ENCODE measurements at regions not wholly inside any gene's neighbourhood (a gene's known extent, or its start where the extent isn't known, plus 50 kb on each side); places are given as distances from the start of the nearest gene placed in this dataset.

- no peak for DNase-seq
These were observed 277.5 kb upstream of the MYOCD start for GRCh38 chr17:12388226-12388625.

- DNase-seq = no peak
These were observed 276.3 kb upstream of the MYOCD start for GRCh38 chr17:12389421-12389820.

DNA sequence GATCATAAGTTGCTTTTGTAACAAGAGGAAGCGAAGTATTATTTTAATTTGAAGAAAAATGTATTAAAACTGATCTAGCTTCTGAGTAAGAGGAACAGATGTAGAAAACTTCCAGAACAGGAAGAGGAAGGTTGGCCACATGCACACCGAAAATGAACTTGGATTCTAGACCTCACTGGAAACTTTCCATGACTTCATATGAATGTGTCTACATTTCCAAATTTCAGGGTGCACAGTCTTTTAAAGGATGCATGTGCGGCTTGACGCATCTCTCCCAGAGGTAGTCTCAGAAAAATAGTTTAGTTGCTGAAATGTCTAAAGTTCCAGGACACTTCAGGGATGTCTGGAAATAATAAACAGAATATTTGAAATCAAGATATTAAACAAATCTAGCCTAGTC lies 275.1 kb upstream of the MYOCD start:
- no peak for DNase-seq

DNA sequence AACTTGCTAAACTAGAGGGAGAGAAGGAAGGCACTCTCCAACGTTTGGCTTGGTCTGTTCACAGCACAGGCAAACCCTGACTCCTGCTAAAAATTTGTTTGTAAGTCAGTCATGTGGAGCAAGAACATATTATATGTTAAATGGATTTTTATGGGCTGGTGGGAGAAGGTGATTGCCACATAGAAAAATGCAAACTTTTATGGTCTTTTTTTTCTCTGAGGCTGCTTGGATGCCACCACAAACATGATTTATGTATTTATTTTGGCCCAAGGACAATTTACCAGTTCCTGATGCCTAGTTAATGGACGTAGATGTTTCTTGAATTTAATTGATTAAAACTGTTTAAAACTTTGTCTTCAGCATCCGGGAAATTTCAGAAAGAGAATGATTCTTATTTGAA lies 274.2 kb upstream of the MYOCD start:
- no peak for DNase-seq

- no peak for DNase-seq
These were observed 269.8 kb upstream of the MYOCD start for GRCh38 chr17:12395733-12396354.

DNA sequence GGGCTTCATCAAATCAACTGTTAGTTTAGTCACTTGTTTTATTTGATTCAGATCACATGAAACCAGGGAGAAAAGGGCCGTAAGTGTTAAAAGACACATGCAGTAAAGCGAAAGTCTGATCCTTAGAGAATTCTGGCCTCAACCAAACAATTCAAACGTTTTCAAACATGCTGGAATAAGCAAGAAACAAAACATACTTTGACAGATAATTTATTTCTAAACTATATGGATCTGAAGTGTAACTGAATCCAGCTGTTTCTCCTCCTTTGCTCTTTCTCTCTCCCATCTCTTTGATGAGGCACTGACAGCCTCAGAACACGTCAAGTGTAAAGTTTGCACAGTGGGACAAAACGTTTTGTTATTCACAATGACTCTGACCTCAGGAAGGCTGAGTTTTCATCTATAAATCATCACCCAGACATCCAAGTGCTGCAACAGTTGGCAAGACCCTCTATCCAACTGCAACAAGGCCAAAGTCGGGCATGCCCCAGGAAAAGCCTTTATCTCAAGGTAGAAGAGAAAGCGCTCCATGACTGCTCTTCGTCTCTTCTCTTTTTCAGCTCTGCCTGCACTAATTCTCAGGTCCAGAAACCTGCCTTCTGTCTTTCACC lies 267.1 kb upstream of the MYOCD start:
- DNase-seq = no peak

DNA sequence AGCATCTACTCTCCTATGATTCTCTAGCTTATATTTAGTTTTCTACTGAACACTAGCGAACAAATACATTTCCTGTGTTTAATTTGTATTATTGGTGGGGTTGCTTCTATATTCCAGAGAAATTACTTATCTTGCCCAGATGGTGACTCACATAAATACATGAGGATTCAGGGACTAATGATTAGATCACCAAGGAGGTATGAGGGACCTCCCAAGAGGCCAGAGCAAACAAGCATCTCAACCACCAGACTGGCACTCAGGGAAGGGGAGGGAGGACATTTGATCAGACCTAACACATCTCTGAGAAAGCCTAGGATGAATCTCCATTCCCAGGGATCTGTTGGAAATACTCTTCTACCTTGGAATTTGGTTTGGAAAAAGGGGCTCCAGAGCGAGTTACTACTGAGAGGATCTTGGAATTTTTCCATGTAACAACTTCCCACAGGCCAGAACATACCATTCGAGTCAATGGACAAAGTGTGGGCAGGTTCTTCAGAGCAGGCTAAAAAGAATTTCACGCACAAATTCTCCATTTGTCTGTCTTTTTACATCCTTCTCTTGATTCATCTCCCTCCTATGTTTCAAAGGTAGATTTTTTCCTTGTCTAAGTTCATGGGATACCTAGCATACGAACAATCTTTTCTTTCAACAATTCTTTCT lies 262.6 kb upstream of the MYOCD start:
- DNase-seq = no peak

DNA sequence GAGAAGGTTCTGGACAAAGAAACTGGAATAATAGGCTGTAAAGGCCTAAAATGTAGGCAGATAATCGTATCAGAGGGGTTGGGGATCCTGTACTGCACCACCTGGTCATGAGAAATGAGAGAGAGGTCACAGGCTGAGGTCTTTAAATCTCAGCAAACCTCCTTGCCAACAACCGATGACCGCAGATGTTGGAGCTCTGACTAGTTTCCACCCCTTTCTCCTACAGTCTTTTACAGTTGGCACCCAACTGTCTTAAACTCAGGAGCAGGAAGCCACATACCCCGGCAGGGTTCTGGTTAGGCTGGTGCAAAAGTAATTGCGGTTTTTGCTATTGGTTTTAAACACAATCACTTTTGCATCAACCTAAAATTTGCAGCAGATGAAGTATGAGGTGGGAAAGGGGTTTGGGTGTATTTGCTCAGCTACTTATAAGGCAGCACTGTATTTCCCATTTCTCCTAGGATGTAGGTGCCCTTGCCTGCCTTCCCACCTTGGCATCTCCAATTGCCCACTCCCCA lies 261.8 kb upstream of the MYOCD start:
- no peak for DNase-seq

- no peak for DNase-seq
These were observed 259.0 kb upstream of the MYOCD start for GRCh38 chr17:12406623-12407215.

- DNase-seq = no peak
These were observed 258.0 kb upstream of the MYOCD start for GRCh38 chr17:12407495-12408252.

DNA sequence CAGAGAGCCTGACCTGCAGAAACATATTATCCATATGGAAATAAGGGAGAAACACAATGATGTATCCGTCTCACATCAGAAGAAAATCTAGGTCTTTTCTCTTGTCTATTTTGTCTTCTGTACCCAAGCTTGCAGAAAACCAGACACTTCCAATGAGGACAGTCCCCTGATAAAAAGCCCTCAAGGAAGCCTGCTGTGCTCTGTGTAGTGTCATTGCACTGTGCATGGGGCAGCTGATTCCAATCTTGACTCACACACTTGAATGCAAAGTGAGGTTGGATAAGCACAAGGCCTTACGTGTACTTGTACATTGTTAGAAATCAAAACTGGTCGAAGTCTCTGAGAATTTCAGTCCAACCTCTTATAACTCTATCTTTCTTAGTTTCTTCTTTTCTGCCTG lies 256.6 kb upstream of the MYOCD start:
- no peak for DNase-seq

GRCh38 chr17:12410717-12411116 lies 255.0 kb upstream of the MYOCD start:
- DNase-seq = no peak

DNA sequence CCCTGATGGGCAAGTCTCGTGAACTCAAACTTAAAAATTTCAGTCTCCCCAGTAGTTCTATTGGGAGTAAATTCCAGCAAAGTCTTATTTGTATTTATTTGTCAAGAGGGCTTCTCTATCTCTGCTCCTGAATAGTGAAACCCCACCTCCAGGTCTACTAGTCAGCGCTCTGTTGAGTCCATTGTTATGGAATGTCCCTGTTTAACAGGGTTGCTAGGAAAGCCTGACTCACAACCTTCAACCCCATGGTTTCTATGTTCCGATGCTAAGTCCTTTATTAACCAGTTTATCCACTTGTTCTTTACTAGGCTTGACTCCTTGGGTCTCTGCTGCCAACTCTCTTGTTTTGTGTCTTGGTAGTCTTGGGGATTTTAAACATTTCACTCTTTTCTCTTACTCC lies 250.7 kb upstream of the MYOCD start:
- DNase-seq = no peak

GRCh38 chr17:12421077-12421476 lies 244.6 kb upstream of the MYOCD start:
- no peak for DNase-seq

GRCh38 chr17:12421646-12422306 lies 243.9 kb upstream of the MYOCD start:
- DNase-seq = no peak

GRCh38 chr17:12422651-12423050 lies 243.0 kb upstream of the MYOCD start:
- DNase-seq = no peak

DNA sequence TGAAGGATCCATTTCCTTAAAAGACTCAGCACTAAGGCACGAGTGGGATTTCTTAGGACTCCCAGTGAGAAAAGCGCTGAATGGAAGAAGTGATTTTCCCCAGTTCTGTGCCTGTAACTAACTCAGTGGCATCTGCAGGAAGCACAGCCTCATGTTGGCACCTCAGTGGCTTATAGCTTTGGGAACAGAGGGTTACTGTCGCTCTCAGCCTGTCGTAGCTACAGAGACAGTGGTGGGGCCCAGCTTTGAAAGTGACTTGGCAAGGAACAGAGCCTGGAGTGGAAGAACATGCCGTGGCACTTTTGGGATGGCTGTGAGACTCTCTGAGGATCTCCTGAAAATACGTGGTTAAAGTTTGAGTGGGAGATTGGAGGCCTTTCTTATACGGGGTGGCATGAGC lies 242.4 kb upstream of the MYOCD start:
- DNase-seq = no peak

DNA sequence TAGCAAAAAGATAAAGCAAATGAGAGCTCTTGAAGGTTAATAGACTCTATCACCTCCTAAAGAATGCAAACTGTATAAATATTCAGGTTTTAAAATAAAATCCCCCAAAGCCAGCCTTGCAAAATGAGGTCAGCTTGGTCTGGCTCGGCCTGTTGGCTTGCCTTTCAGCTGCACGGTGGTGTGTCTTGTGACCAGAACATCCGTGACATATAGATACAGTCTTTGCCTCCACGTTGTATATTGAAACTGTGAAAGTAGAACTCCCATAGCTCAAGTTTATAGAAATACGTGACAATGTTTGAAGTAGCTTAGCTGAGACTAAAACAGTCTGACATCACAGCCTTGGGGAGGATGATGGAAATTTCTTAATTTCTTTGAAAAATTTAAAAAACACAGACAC lies 236.6 kb upstream of the MYOCD start:
- DNase-seq = no peak

DNA sequence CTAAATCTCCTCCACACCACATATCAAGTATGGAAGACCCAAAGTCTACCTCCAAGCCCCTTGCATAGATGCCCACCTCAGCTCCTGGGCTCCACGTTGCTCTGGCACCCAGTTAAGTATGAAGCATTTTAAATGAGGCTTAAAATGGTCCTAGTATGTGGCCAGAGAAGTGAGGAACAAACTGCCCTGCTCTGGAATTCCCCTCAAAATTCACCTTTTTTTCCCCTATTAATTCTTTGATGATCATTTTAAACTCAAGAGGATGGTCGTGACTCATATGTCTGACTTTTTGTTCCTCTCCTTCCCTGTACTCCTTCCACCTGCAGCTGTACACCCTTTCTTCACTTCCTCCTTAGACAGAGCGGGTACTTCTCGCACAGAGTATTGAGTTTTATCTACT lies 234.5 kb upstream of the MYOCD start:
- no peak for DNase-seq

DNA sequence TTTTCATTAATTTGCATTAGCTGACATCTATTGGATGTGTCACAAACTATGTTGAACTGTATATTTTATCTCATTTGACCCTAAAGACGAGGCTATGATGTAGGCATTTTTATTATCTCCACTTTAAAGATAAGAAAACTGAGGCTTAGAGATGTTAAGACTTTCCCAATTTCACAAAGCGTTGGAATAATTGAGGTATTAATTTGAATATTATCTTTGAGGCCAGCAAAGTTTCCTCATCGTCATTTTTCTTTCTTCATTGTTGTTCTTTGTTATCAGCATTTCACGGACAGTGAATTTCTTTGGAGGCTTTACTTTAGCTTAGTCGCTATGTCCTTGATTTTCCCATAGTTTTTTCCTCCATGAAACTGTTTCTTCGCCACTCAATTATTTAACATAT lies 227.5 kb upstream of the MYOCD start:
- no peak for DNase-seq

DNA sequence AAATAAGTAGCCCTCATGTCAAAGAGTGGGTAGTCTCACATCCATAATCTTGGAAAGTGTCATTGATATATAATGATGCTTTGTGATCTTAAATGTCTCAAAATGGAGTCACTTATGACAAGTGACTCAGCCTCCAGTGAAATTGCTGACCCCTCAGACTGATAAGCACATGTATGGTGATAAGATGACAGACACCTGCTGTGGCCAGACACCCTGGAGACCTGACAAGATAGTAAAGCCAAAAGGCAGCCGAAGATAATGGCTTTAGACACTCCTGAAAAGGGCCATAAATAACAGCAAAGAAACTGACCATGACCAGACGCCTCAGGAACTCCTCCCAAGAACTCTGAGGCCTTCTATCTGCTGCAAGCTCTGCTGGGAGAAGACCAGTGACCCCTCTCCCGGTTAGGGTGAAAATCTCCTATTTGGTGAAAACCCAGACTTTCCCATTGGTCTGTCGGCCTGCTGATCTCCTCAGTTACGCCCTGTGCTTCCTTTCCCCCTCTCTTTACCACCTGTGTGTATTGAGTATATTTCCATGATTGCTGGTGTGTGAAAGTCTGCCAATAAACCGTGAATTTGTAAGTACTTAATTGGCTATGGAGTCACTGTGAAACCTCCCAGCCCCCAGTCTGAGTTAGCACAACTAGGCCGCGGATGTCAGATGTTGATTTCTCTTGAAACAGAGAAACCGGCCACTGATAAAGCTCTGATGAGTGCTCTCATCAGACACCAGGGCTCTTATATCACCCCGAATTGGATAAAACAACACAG lies 226.7 kb upstream of the MYOCD start:
- DNase-seq = no peak

- no peak for DNase-seq
These were observed 220.4 kb upstream of the MYOCD start for GRCh38 chr17:12445331-12445730.

All from NCI-H2029 treated with DMSO at 0.1 percent for 48 hours (cell line).